ENCODE measurements at regions not wholly inside any gene's neighbourhood (a gene's known extent, or its start where the extent isn't known, plus 50 kb on each side); places are given as distances from the start of the nearest gene placed in this dataset.
"Not testable (repeated sequence)": the region's sequence is repeated elsewhere in the genome, so short reads cannot be mapped to it uniquely, and the experiment has no call there.

DNA sequence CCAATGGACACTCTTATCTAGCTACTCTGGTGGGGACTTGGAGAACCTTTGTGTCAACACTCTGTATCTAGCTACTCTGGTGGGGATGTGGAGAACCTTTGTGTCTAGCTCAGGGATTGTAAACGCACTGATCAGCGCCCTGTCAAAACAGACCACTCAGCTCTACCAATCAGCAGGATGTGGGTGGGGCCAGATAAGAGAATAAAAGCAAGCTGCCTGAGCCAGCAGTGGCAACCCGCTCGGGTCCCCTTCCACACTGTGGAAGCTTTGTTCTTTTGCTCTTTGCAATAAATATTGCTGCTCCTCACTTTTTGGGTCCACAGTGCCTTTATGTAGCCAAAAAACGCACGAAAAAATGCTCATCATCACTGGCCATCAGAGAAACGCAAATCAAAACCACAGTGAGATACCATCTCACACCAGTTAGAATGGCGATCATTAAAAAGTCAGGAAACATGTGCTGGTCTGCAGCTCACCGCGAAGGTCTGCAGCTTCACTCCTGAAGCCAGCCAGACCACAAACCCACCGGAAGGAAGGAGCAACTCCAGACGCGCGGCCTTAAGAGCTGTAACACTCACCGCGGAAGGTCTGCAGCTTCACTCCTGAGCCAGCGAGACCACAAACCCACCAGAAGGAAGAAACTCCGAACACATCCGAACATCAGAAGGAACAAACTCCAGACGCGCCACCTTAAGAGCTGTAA is 176.3 kb downstream of the TBX18 start:
- not testable (repeated sequence) for TF ChIP-seq ZNF776 (tag by site-specific recombination; IDR thresholded peaks at IDR 0.05; ENCODE audit: borderline replicate concordance); ZNF37A (tag by site-specific recombination; IDR thresholded peaks at IDR 0.05); CTCF (tag by site-specific recombination; IDR thresholded peaks at IDR 0.05); ZNF121 (tag by site-specific recombination; IDR thresholded peaks at IDR 0.05); MYNN (tag by site-specific recombination; IDR thresholded peaks at IDR 0.05; ENCODE audit: borderline replicate concordance); ZNF830 (tag by site-specific recombination; IDR thresholded peaks at IDR 0.05; ENCODE audit: low read depth); ZNF660 (tag by site-specific recombination; IDR thresholded peaks at IDR 0.05); ZNF600 (tag by site-specific recombination; IDR thresholded peaks at IDR 0.05)
- TF ChIP-seq, protein P1, sequence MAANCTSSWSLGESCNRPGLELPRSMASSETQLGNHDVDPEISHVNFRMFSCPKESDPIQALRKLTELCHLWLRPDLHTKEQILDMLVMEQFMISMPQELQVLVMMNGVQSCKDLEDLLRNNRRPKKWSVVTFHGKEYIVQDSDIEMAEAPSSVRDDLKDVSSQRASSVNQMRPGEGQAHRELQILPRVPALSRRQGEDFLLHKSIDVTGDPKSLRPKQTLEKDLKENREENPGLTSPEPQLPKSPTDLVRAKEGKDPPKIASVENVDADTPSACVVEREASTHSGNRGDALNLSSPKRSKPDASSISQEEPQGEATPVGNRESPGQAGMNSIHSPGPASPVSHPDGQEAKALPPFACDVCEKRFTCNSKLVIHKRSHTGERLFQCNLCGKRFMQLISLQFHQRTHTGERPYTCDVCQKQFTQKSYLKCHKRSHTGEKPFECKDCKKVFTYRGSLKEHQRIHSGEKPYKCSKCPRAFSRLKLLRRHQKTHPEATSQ (tag by site-specific recombination; IDR thresholded peaks at IDR 0.05) = not testable (repeated sequence)

All from HEK293 (cell line).